ENCODE measurements at regions not wholly inside any gene's neighbourhood (a gene's known extent, or its start where the extent isn't known, plus 50 kb on each side); places are given as distances from the start of the nearest gene placed in this dataset.

GRCh38 chr9:12629067-12629466 lies 64.1 kb upstream of the TYRP1 start:
- Mint-ChIP-seq H3K4me1 (no peaks in the 10 kb centered on the region), H3K4me3 (no peak overlapping the region), H3K9me3 (peaks cover 6% of the 10 kb centered on the region), H3K27me3 (no peaks in the 10 kb centered on the region), H3K36me3 (no peaks in the 10 kb centered on the region), H3K27ac (no peak overlapping the region)
- DNase-seq (no peak), ATAC-seq (ENCODE audit: low read depth) (no peak)
- POLR2A ChIA-PET = no interaction called here

DNA sequence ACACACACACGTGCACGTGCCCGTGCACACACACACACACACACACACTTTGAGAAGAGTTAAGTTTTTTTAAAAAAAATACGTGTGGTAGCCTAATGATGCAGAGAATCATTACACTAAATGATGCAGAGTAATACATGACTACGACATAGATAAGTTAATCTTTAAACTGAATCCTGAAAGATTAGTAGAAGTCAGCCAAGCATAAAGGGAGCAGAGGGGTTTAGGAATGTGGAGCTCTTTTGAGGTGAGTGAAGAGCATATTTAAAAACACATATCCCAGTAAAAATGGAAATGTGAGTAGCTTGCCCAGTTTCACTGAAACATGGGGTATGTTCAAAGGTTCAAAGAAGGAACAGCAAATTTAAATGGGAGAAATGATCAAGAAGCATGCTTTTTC lies 61.3 kb upstream of the TYRP1 start:
- Mint-ChIP-seq H3K27ac (no peak overlapping the region), H3K4me1 (no peaks in the 10 kb centered on the region), H3K36me3 (no peaks in the 10 kb centered on the region), H3K9me3 (peaks cover 8% of the 10 kb centered on the region), H3K27me3 (no peaks in the 10 kb centered on the region), H3K4me3 (no peak overlapping the region)
- DNase-seq = no peak
- POLR2A ChIA-PET = no interaction called here
- ATAC-seq (ENCODE audit: low read depth) = no peak

DNA sequence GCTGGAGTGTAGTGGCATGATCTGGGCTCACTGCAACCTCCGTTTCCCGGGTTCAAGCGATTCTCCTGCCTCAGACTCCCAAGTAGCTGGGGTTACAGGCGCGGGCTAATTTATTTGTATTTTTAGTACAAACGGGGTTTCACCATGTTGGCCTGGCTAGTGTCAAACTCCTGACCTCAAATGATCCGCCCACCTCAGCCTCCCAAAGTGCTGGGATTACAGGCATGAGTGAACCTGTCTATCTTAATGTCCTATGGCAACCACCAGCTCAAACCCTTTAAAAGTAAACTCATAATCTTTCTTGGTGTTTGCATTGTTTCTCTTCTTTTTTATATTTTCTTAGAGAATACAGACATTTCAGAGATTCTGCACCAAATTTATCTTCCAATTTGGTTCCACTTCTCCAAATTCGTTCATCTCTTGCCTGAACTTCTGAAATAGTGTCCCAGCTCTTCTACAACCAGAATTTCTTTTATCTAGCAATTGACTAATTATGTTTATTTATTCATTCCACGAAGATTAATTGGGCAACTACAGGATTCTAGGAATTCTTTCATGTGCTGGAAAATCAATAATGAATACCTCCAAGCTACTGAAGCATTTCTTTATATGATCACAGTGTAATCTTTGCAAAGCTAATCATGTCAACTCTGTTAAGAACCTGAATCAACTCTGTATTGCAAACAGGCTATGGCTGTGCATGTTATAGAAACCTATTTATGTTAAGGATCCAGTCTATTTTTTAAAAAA lies 60.0 kb upstream of the TYRP1 start:
- Mint-ChIP-seq H3K9me3 (peaks cover 4% of the 10 kb centered on the region), H3K27ac (no peak overlapping the region), H3K4me3 (no peak overlapping the region), H3K27me3 (no peaks in the 10 kb centered on the region), H3K4me1 (no peaks in the 10 kb centered on the region), H3K36me3 (no peaks in the 10 kb centered on the region)
- DNase-seq (no peak), ATAC-seq (ENCODE audit: low read depth) (no peak)
- POLR2A ChIA-PET = no interaction called here

- Mint-ChIP-seq H3K9me3 (no peaks in the 10 kb centered on the region), H3K4me3 (no peak overlapping the region), H3K27ac (no peak overlapping the region), H3K27me3 (no peaks in the 10 kb centered on the region), H3K36me3 (no peaks in the 10 kb centered on the region), H3K4me1 (no peaks in the 10 kb centered on the region)
- ATAC-seq (ENCODE audit: low read depth) = no peak
- POLR2A ChIA-PET = no interaction called here
- DNase-seq = no peak
These were observed 53.1 kb upstream of the TYRP1 start for GRCh38 chr9:12640016-12640587.

DNA sequence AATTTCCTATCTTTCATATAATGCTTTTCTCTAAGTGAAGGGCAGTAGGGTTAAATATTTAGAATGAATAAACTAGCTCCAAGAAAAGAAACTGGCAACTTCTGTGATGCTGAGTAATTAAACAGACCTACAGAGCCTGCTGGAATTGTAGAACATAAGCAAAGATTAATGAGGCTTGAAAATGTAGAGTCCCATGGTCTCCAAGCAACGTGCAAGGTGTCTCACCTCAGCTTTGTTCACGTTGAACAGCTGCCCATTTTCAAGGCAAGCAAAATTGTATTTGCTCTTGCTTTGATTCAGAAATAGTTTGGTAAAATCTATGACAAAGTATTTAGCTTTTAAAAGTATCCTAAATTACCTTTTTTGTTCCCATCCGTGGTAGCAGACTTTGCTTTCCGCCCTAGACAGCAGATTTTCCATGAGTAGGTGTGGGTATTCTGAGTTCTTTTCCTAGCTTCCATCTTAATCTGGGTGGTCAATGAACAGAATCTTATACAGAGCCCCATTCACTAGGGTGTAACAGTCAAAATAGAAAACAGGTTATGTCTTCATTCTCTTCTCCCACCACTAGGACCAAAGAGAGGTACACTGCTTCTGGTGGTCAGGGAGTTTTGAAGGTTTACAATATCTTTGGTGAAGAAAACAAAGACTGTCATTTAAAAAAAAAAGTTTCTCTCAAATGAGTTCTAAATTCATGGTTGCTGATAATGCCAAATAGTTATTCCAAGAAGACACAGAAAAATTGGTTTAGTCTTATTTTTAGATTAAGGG lies 52.1 kb upstream of the TYRP1 start:
- ATAC-seq (ENCODE audit: low read depth) (no peak), DNase-seq (no peak)
- no peaks in the 10 kb centered on the region for H3K27me3 Mint-ChIP-seq
- POLR2A ChIA-PET = no interaction called here
- no peaks in the 10 kb centered on the region for H3K4me1 Mint-ChIP-seq
- H3K4me3 Mint-ChIP-seq = no peak overlapping the region
- no peak overlapping the region for H3K27ac Mint-ChIP-seq
- no peaks in the 10 kb centered on the region for H3K36me3 Mint-ChIP-seq
- H3K9me3 Mint-ChIP-seq = no peaks in the 10 kb centered on the region
